ENCODE measurements at regions not wholly inside any gene's neighbourhood (a gene's known extent, or its start where the extent isn't known, plus 50 kb on each side); places are given as distances from the start of the nearest gene placed in this dataset.
"Not testable (repeated sequence)": the region's sequence is repeated elsewhere in the genome, so short reads cannot be mapped to it uniquely, and the experiment has no call there.

DNA sequence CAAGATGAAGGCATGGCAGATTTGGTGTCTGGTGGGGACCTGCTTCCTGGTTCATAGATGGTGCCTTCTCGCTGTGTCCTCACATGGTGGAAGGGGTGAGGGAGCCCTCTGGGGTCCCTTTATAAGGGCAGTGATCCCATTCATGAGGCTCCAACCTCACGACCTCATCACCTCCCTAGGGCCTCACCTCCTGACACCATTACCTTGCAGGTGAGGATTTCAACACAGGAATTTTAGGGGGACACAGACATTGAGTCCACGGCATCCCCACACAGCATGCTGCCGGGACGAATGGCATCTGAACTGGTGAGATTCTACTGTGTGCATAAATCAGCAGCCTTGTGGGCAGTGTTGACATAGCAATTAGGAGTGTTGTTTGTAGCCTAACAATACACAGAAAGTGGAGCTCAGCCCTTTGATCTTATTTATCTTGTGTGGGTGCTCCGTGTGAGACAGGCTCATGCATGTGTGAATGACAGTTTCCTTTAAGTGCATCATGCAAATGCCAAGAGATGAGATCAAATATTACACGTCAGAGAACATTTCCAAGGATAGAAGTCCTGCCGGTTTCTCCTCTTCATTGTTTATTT lies 368.7 kb upstream of the AMELY start:
- H3K4me3 ChIP-seq (ENCODE audit: low read length); H3K9me3 ChIP-seq (ENCODE audit: low read length); H3K36me3 ChIP-seq (ENCODE audit: insufficient read depth, low read length); H2AFZ ChIP-seq (ENCODE audit: low read depth, low read length); H3K79me2 ChIP-seq (replicated peaks; ENCODE audit: insufficient read depth, low read length); H4K20me1 ChIP-seq (ENCODE audit: insufficient read depth); H3K9ac ChIP-seq (ENCODE audit: low read length); H3K27ac ChIP-seq (ENCODE audit: low read length); H3K9me2 ChIP-seq (ENCODE audit: insufficient read depth, low read length); H3K27me3 ChIP-seq (ENCODE audit: insufficient read depth, low read depth, low read length); H3F3A ChIP-seq (ENCODE audit: insufficient read depth, low read length, poor library complexity, severe bottlenecking); H3K4me2 ChIP-seq (ENCODE audit: low read length): not testable (repeated sequence)

DNA sequence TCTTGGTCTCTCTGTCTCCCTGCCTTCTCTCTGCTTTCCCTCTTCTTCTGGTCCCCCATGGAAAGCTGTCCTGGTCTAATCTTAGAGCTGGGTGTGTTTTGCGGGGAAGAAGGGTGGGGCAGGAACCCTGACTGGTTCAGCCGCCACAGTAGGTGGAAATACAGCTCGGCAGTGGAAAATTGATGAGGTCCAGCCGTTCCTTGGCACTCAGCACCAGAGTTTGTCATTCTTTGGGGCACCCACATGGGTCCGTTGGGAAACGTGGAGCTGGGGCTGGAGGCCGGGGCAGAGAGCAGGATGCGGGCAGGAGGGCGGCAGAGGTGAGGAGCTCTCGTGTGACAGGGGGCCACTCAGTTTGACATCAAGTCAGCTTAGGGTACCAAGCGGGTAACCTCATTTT lies 364.2 kb upstream of the AMELY start:
- TF ChIP-seq SMC3 (conservative IDR thresholded peaks at IDR 0.05; ENCODE audit: poor library complexity) (no peak), EP300 (conservative IDR thresholded peaks at IDR 0.05; ENCODE audit: poor library complexity, severe bottlenecking) (no peak), EZH2 (IDR thresholded peaks at IDR 0.05; ENCODE audit: borderline replicate concordance, insufficient read depth, low read length, poor library complexity, severe bottlenecking) (no peak), TAF1 (IDR thresholded peaks at IDR 0.05; ENCODE audit: low read depth) (no peak), MXI1 (conservative IDR thresholded peaks at IDR 0.05; ENCODE audit: poor library complexity, severe bottlenecking) (no peak), RAD21 (conservative IDR thresholded peaks at IDR 0.05) (no peak)
- TF ChIP-seq, protein P1, sequence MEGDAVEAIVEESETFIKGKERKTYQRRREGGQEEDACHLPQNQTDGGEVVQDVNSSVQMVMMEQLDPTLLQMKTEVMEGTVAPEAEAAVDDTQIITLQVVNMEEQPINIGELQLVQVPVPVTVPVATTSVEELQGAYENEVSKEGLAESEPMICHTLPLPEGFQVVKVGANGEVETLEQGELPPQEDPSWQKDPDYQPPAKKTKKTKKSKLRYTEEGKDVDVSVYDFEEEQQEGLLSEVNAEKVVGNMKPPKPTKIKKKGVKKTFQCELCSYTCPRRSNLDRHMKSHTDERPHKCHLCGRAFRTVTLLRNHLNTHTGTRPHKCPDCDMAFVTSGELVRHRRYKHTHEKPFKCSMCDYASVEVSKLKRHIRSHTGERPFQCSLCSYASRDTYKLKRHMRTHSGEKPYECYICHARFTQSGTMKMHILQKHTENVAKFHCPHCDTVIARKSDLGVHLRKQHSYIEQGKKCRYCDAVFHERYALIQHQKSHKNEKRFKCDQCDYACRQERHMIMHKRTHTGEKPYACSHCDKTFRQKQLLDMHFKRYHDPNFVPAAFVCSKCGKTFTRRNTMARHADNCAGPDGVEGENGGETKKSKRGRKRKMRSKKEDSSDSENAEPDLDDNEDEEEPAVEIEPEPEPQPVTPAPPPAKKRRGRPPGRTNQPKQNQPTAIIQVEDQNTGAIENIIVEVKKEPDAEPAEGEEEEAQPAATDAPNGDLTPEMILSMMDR (IDR thresholded peaks at IDR 0.05; ENCODE audit: poor library complexity, severe bottlenecking): no peak
- TF ChIP-seq, protein P2, sequence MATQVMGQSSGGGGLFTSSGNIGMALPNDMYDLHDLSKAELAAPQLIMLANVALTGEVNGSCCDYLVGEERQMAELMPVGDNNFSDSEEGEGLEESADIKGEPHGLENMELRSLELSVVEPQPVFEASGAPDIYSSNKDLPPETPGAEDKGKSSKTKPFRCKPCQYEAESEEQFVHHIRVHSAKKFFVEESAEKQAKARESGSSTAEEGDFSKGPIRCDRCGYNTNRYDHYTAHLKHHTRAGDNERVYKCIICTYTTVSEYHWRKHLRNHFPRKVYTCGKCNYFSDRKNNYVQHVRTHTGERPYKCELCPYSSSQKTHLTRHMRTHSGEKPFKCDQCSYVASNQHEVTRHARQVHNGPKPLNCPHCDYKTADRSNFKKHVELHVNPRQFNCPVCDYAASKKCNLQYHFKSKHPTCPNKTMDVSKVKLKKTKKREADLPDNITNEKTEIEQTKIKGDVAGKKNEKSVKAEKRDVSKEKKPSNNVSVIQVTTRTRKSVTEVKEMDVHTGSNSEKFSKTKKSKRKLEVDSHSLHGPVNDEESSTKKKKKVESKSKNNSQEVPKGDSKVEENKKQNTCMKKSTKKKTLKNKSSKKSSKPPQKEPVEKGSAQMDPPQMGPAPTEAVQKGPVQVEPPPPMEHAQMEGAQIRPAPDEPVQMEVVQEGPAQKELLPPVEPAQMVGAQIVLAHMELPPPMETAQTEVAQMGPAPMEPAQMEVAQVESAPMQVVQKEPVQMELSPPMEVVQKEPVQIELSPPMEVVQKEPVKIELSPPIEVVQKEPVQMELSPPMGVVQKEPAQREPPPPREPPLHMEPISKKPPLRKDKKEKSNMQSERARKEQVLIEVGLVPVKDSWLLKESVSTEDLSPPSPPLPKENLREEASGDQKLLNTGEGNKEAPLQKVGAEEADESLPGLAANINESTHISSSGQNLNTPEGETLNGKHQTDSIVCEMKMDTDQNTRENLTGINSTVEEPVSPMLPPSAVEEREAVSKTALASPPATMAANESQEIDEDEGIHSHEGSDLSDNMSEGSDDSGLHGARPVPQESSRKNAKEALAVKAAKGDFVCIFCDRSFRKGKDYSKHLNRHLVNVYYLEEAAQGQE (IDR thresholded peaks at IDR 0.05; ENCODE audit: borderline replicate concordance): no peak
- Histone ChIP-seq H4K20me1 (ENCODE audit: insufficient read depth) (no peaks in the 10 kb centered on the region), H3K9me3 (ENCODE audit: low read length) (no peaks in the 10 kb centered on the region), H3K79me2 (replicated peaks; ENCODE audit: insufficient read depth, low read length) (peaks cover 4% of the 10 kb centered on the region), H3F3A (ENCODE audit: insufficient read depth, low read length, poor library complexity, severe bottlenecking) (no peaks in the 10 kb centered on the region), H3K4me3 (ENCODE audit: low read length) (peak overlapping the region; percentile 77), H3K9ac (ENCODE audit: low read length) (peak overlapping the region; percentile 71), H2AFZ (ENCODE audit: low read depth, low read length) (no peak overlapping the region), H3K4me2 (ENCODE audit: low read length) (no peak overlapping the region), H3K36me3 (ENCODE audit: insufficient read depth, low read length) (no peaks in the 10 kb centered on the region), H3K27ac (ENCODE audit: low read length) (no peak overlapping the region), H3K27me3 (ENCODE audit: insufficient read depth, low read depth, low read length) (no peaks in the 10 kb centered on the region), H3K9me2 (ENCODE audit: insufficient read depth, low read length) (no peaks in the 10 kb centered on the region)

DNA sequence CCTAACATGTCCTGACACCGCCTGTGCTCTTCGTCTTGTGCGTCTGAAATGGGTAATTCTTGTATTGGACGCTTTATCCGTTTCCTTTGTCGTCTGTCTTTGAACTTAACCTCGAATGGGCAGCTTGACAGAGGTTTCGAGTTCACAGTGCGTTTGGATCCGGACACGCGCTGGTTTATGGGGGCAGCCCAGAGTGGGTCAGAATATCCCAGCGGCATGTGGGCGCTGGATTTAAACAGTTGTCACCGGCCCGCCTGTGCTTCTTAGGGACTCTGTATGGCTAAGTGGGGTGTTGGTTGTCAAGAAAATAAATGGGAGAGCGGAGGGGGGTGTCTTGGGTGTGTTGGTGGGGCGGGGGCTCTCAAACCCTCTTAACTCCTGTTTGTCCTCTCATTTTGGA lies 363.5 kb upstream of the AMELY start:
- H3K36me3 ChIP-seq (ENCODE audit: insufficient read depth, low read length): no peaks in the 10 kb centered on the region
- H3K27me3 ChIP-seq (ENCODE audit: insufficient read depth, low read depth, low read length): no peaks in the 10 kb centered on the region
- no peak overlapping the region for H2AFZ ChIP-seq (ENCODE audit: low read depth, low read length)
- no peaks in the 10 kb centered on the region for H4K20me1 ChIP-seq (ENCODE audit: insufficient read depth)
- H3K4me2 ChIP-seq (ENCODE audit: low read length): no peak overlapping the region
- H3K9me3 ChIP-seq (ENCODE audit: low read length): no peaks in the 10 kb centered on the region
- TF ChIP-seq EZH2 (IDR thresholded peaks at IDR 0.05; ENCODE audit: borderline replicate concordance, insufficient read depth, low read length, poor library complexity, severe bottlenecking): no peak
- no peak for TF ChIP-seq EP300 (conservative IDR thresholded peaks at IDR 0.05; ENCODE audit: poor library complexity, severe bottlenecking)
- no peak for TF ChIP-seq MXI1 (conservative IDR thresholded peaks at IDR 0.05; ENCODE audit: poor library complexity, severe bottlenecking)
- no peak for TF ChIP-seq SMC3 (conservative IDR thresholded peaks at IDR 0.05; ENCODE audit: poor library complexity)
- TF ChIP-seq, protein P1 (IDR thresholded peaks at IDR 0.05; ENCODE audit: poor library complexity, severe bottlenecking): no peak
- no peak for TF ChIP-seq TAF1 (IDR thresholded peaks at IDR 0.05; ENCODE audit: low read depth)
- no peak for TF ChIP-seq RAD21 (conservative IDR thresholded peaks at IDR 0.05)
- TF ChIP-seq, protein P2 (IDR thresholded peaks at IDR 0.05; ENCODE audit: borderline replicate concordance): no peak
- TF ChIP-seq POLR2AphosphoS5 (IDR thresholded peaks at IDR 0.05): no peak
- peaks cover 4% of the 10 kb centered on the region for H3K79me2 ChIP-seq (replicated peaks; ENCODE audit: insufficient read depth, low read length)
- no peak overlapping the region for H3K27ac ChIP-seq (ENCODE audit: low read length)
- peak overlapping the region; percentile 77 for H3K4me3 ChIP-seq (ENCODE audit: low read length)
- no peaks in the 10 kb centered on the region for H3F3A ChIP-seq (ENCODE audit: insufficient read depth, low read length, poor library complexity, severe bottlenecking)
- H3K9ac ChIP-seq (ENCODE audit: low read length): peak overlapping the region; percentile 71
- H3K9me2 ChIP-seq (ENCODE audit: insufficient read depth, low read length): no peaks in the 10 kb centered on the region
